GM21367 (cell line): ENCODE measurements at regions not wholly inside any gene's neighbourhood (a gene's known extent, or its start where the extent isn't known, plus 50 kb on each side); places are given as distances from the start of the nearest gene placed in this dataset.
"Not testable (repeated sequence)": the region's sequence is repeated elsewhere in the genome, so short reads cannot be mapped to it uniquely, and the experiment has no call there.

ENCODE experiments used
- ATAC-seq: cut with Tn5 transposase; IDR thresholded peaks from one replicate; pipeline ENCODE4 v1.9.1; 2021; ENCODE audit not compliant: unreplicated experiment

DNA sequence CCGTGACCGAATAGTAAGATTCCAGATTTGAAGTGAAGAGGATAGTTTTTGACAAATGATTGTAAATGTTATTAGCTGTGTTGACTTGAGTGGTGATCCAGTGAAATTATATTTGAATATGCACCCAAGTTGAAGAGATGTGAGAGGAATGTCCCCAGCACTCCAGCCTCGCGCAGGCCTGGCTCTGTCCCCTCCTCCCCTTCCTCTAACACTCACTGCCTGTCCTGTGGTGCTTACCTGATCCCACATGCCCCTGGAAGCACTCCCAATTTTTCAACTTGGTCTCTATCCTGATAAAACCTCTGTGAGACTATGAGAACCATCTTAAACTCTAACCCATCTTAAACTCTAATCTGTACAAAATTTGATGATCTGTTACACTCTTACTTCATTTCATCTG lies 154.7 kb upstream of the LRP1B start:
- no peak for ATAC-seq

GRCh38 chr2:142284336-142284735 lies 153.5 kb upstream of the LRP1B start:
- ATAC-seq: not testable (repeated sequence)

GRCh38 chr2:142280831-142281230 lies 150.0 kb upstream of the LRP1B start:
- ATAC-seq: no peak

GRCh38 chr2:142270990-142271389 lies 140.2 kb upstream of the LRP1B start:
- no peak for ATAC-seq

GRCh38 chr2:142270291-142270690 lies 139.5 kb upstream of the LRP1B start:
- no peak for ATAC-seq

DNA sequence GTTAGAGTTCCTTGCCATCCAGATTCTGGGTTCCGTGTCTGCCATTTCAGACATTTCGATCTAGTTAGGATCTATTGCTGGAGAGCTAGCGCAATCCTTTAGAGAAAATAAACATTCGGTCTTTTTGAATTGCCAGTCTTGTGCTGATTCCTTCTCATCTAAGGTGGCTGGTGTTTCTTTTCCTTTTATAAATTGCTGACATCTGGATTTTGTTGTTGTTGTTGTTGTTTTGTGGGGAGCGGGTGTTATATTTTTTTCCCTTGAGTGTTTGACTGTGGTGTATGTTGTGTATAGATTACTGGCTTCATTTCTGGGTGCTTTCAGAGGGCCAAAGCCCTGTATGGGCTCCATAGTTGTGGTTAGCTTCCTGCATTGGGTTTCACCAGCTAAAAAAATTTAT lies 128.5 kb upstream of the LRP1B start:
- no peak for ATAC-seq

GRCh38 chr2:142254031-142254430 lies 123.2 kb upstream of the LRP1B start:
- no peak for ATAC-seq

DNA sequence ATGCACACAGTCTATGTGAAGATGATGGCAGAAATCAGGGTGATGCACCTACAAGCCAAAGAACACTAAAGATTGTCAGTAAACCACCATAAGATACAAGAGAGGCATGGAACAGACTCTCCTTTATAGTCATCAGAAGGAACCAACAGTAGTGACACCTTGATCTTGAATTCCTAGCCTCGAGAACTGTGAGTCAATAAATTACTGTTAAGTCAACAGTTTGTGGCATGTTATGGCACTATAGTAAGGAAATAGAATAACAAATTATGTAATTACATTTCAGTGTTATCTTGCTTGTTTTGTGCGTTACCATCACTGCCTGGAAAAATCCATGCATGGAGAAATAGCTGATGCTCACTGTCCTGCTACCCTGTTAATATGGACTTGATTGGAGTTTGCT lies 110.2 kb upstream of the LRP1B start:
- ATAC-seq: no peak

DNA sequence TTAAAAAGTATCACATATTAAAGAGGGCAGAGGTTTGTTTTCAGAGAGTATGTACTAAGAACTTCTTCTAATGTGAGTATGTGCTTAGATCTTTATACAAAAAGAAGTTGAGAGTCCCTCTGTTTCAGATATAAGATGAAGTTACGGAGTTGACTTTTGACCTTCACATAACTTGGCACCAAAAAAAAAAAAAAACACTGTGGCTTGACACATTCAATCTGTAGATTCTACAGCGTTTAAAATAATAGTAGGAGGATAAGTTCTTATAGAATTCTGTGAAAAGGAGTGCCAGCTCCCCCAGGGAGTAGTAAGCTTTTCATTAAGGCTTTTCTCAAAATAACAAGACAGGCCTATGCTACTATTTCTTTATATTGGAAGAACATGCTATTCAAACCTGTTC lies 105.4 kb upstream of the LRP1B start:
- ATAC-seq: no peak

- no peak for ATAC-seq
These were observed 103.9 kb upstream of the LRP1B start for GRCh38 chr2:142234741-142235140.

DNA sequence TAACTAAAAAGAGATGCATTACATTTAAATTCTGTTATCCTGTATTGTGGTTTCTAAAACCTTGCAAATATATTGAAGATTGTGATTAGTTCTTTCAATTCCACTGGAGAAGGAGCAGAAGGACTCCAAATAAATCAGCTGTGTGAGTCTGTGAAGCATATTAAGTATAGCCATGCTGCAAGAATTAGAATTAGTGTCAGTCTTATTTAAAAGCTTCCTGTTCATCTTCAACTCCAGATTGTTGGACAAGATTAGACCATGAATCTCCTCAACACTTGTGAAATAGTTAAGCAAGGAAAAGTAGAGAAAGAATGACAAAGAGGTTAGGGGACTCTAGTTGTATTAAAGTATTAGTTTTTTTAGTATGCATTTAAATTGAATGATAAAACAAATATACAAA lies 92.5 kb upstream of the LRP1B start:
- ATAC-seq: no peak

- ATAC-seq: no peak
These were observed 91.9 kb upstream of the LRP1B start for GRCh38 chr2:142222715-142223114.

- ATAC-seq: no peak
These were observed 90.1 kb upstream of the LRP1B start for GRCh38 chr2:142220901-142221300.

GRCh38 chr2:142220239-142220638 lies 89.4 kb upstream of the LRP1B start:
- no peak for ATAC-seq

DNA sequence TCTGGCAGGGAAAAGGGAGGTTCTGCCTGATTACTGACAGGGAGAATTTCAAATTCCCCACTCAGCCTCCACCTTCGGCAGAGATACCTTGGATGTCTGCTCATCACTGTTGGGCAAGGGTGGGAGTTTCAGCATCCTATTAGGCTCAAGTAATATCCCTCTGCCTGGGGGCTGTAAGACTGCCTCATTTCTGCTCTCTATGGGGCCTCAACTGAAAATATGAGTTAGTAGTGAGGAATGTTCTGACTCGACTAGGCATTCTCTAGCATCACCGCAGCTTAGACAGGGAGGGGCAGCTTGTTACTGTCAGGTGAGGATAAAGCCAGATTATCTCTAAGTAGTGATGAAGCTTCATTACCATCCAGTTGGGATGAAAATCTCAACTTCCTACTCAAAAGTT lies 87.7 kb upstream of the LRP1B start:
- no peak for ATAC-seq

GRCh38 chr2:142217804-142218203 lies 87.0 kb upstream of the LRP1B start:
- ATAC-seq: no peak

DNA sequence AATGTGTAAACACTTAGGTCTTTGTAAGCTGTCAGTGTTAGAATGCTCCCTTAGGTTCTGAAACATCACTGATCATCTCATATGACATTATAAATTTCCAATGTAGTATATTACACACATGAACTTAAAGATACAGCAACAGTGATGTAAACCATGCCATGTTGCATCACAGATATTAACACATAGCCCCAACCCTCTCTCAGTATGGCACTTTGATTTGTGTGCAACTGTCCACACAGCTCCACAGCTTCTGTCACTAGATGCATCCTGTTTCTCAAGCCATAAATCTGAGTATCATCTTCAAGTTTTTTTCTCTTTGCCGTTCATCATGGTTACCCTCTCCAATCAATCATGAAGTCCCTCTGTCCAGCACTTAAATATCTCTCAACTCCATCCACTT lies 69.2 kb upstream of the LRP1B start:
- no peak for ATAC-seq

DNA sequence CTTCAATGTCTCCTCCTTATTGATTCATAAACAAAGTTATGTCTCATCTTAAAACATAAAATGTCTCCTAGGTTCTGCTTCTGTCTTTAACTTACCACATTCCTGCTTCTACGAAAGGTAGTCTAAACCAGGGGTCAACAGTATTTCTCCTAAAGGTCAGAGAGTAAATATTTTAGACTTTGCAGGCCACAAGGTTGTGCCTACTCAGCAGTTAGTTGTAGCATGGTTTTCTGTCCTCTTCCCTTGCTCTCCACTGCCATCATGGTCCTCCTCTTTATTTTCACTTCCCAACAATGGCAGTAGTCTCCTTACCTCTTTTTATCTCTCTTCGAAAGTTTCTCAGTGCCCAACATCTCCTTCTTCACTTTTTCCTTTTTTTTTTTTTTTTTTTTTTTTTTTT lies 68.3 kb upstream of the LRP1B start:
- no peak for ATAC-seq

GRCh38 chr2:142190805-142191204 lies 60.0 kb upstream of the LRP1B start:
- ATAC-seq: no peak

- ATAC-seq: no peak
These were observed 58.7 kb upstream of the LRP1B start for GRCh38 chr2:142189501-142189900.

DNA sequence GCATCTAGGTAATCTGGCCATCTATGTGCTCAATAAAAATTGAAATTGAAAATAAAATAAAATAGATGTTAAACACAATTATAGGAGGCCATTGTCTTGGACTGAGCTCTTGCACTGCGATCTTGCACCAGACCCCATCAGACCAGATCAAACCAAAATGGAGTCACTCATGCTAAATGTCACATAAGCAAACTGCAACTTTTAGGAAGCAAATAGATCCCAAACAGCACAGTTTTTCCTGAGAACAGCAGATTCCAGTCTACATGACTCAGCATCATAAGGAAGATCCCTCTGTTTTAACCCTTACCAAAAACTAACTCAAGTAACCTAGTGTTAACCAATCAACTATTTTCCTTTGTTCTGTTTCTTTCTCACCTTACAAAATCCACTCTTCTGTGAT lies 57.7 kb upstream of the LRP1B start:
- no peak for ATAC-seq

- no peak for ATAC-seq
These were observed 50.2 kb upstream of the LRP1B start for GRCh38 chr2:142180820-142181533.
